HS-27A (cell line): ENCODE measurements at regions not wholly inside any gene's neighbourhood (a gene's known extent, or its start where the extent isn't known, plus 50 kb on each side); places are given as distances from the start of the nearest gene placed in this dataset.
"Not testable (repeated sequence)": the region's sequence is repeated elsewhere in the genome, so short reads cannot be mapped to it uniquely, and the experiment has no call there.

Experiments
- DNase-seq: peaks from one replicate; pipeline ENCODE4 v3.0.0-alpha.2; 2012; ENCODE audit warnings: low read depth, missing footprints

DNA sequence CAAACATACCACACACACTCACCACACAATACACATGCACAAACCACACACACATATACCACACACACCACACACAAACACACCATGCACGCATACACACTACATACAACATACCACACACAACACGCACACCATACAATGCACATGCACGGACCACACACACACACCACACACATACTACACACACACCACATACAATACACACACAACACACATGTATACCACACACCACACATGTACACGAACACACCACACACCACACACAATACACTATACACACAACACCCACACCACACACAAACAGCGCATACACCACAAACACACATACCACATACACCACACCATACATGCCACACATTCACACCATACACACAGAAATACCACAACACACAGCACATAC is 480.3 kb downstream of the DIRAS2 start:
- no peak for DNase-seq

DNA sequence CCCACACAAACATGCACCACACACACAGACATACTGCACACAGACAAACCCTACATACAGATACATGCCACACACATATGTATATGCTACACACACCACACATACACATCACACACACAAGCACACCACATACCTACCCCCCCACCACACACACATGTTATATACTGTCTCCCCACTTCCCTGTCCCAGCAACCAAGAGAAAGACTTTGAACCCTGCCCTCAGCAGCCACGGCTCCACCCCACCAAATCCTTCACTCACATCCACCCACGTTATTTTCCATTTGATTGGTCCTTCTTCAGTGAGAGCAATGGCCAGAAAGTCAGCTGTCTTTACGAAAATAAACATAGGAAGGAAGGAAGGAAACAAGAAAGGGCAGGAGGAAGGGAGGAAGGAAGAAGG is 479.8 kb downstream of the DIRAS2 start:
- DNase-seq: no peak

DNA sequence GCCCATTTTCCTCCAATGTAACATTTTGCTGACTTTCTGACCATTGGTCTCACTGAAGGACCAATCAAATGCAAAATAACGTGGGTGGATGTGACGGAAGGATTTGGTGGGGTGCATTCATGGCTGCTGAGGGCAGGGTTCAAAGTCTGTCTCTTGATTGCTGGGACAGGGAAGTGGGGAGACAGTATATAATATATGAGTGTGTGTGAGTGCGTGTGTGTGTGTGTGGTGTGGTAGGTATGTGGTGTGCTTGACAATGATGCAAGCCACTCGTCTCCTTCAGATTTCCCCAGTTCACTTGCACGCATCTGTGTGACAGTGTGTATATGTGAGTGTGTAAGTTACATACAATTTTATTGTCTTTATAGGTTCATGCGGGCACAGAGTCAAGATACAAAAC is 477.3 kb downstream of the DIRAS2 start:
- no peak for DNase-seq

DNA sequence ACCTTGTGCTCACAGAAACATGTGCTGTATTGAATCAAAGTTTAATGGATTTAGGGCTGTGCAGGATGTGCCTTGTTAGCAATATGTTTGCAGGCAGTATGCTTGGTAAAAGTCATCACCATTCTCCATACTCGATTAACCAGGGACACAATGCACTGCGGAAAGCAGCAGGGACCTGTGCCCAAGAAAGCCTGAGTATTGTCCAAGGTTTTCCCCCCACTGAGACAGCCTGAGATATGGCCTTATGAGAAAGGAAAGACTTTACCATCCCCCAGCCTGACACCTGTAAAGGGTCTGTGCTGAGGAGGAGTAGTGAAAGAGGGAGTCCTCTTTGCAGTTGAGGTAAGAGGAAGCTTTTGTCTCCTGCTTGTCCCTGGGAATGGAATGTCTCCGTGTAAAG is 476.2 kb downstream of the DIRAS2 start:
- DNase-seq: not testable (repeated sequence)

DNA sequence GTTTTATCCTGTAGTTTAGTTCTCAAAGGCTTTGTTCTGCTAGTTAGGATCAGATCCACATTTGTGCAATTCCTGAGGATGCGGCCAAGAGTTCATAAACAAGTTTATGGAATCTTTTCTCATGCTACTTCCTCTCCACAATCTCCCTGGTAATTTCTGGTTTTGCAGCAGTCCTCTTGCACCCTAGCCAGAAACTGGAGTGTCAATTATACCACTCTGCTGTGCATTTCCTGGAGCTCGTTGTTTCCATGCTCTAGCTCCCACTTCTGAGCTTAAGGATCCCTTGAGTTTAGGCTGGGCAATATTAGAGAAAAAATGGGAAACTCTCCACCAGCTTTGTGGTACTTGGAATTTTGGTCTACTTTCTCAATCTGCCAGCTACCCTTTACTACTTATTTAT is 474.7 kb downstream of the DIRAS2 start:
- no peak for DNase-seq

- DNase-seq: no peak
Observed at GRCh38 chr9:90169490-90169889, 473.1 kb downstream of the DIRAS2 start.

- DNase-seq: not testable (repeated sequence)
Observed at GRCh38 chr9:90173935-90174334, 468.7 kb downstream of the DIRAS2 start.

GRCh38 chr9:90174346-90174745 is 468.3 kb downstream of the DIRAS2 start:
- not testable (repeated sequence) for DNase-seq

- no peak for DNase-seq
Observed at GRCh38 chr9:90175257-90175656, 467.4 kb downstream of the DIRAS2 start.

DNA sequence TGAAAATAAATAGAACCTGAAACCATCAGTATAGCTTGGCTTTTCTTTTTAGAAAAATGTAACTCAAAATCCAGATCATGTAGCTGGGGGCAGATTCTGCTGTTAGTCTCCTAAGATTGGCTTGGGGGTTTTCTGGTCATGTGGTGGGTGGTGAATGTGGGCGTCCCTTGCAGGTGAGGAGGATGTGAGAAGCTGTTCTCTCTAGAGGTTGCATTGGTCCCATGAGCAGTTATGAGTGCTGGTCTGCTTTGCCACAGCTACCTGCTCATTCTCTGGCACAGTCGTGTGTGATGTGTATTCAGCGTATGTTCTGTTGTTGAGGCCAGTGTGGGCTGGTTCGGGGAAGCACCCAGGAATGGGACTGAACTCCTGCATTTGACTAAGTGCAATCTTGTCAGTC is 466.8 kb downstream of the DIRAS2 start:
- DNase-seq: no peak

GRCh38 chr9:90176901-90177300 is 465.7 kb downstream of the DIRAS2 start:
- no peak for DNase-seq

GRCh38 chr9:90180381-90180780 is 462.2 kb downstream of the DIRAS2 start:
- no peak for DNase-seq

DNA sequence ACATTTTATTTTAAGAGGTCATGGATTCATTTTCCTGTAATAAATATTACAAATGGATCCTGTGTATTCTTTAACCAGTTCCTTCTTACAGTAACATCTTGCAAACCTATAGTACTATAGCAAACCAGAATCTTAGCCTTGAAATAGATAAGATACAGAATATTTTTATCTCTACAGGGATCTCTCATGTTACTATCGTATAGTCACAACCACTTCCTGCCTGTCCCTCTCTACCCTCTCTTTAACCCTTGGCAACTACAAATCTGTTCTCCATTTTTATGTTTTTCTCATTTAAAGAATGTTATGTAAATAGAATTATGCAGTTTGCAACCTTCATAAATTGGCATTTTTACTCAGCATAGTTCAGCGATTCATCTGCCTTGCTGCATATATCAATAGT is 454.0 kb downstream of the DIRAS2 start:
- no peak for DNase-seq

DNA sequence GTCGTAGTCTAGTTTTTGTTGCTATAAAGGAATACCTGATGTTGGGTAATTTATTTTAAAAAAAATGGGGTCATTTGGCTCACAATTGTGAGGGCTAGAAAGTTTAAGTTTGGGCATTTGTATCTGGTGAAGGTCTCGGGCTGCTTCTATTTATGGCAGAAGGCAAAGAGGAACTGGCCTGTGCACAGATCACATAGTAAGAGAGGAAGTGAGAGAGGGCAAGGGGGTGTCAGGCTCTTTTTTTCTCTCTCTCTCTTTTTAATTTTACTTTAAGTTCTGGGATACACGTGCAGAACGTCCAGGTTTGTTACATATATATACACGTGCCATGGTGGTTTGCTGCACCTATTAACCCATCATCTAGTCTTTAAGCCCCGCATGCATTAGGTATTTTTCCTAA is 453.3 kb downstream of the DIRAS2 start:
- DNase-seq: no peak

DNA sequence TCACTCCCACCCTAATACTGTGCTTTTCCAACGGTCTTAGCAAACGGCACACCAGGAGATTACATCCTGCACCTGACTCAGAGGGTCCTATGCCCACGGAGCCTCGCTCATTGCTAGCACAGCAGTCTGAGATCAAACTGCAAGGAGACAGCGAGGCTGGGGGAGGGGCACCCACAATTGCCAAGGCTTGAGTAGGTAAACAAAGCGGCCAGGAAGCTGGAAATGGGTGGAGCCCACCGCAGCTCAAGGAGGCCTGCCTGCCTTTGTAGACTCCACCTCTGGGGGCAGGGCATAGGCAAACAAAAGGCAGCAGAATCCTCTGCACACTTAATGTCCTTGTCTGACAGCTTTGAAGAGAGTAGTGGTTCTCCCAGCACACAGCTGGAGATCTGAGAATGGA is 450.2 kb downstream of the DIRAS2 start:
- not testable (repeated sequence) for DNase-seq

GRCh38 chr9:90198956-90199355 is 443.7 kb downstream of the DIRAS2 start:
- no peak for DNase-seq

GRCh38 chr9:90201766-90202165 is 440.9 kb downstream of the DIRAS2 start:
- DNase-seq: no peak

DNA sequence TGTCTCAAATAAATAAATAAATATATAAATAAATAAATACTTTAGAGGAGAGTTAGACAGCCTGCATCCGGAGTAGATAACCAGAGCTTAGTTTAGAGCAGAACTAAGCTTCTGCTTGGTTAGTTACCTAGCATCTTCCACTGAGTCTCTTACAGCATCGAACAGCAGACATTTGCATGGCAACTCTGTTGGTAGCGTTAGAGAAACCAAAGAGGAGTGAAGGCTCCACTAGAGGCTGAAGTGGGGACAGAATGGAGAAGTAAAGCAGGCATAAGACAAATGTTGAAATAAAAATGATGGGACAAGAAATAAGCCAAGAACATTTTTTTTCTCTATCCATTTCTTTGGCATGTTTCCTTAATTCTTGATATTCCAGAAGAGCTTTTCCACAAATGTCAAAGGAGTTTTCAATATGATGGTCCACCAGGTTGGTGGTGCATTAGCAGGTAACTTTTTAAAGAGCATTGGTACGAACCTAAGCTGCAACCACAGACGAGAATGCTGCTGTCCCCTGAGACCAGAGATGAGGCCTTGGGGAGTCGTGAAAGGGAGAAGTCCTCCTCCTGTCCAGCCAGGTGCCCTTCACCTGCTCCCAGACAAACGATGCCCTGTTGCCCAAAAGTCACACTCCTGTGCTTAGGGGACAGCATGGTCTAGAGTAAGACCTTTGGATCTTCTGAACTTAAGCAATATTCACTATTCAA is 438.3 kb downstream of the DIRAS2 start:
- no peak for DNase-seq

DNA sequence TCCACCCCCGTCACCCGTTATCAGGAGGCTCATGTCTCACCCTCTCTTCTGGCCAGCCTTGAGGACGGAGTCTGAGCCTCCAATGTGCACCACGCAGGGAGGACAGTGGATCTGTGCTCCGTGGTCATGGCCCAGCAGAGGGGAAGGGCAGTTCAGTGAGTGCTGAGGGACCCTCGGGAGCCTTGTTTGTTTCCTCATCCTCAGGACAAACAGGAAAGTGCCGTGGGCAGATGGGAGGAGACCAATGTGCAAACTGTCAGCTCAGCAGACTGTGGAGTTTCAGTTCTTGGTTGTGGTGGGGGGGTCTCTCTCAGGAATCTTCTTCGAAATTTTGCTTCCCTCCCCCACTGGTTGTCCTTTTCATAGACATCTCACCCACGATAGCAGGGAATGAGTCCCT is 429.6 kb downstream of the DIRAS2 start:
- not testable (repeated sequence) for DNase-seq

DNA sequence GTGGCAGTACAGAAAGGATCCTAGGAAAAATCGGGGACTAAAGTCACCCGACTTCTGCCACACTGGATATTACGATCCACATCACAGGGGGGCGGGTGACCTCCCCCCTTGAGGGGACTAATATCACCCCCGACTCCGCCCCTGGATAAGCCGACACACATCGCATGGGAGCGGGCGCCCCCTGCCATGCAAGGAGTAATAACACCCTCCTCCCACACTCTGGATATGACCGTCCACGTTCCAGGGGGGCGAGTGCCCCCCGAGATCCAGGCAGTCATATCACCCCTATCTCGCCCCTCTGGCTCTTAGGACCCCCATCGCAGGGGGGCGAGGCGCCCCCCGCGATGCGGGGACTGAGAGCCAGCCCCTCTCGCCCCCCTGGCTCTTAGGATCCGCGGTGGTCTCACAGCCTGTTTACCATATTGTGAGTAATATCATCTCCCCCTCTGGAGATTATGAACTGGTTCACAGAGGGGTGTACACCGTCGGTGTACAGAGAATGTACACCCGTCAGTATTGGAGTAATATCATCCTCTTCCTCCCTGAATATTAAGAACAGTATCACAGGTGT is 423.0 kb downstream of the DIRAS2 start:
- DNase-seq: no peak

DNA sequence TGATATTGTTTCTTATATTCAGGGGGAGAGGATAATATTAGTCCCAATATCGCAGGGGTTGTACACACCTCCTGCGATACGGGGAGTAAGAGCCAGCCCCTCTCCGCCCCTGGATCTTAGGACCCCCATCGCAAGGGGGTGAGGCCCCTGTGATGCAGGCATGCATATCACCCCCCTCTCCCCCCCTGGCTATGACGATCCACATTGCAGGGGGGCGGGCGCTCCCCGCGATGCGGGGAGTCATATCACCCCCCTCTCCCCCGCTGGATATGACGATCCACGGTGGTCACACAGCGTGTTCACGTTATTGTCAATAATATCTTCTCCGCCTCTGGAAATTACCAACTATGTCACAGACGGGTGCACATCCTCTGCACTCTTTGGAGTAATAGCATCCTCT is 420.7 kb downstream of the DIRAS2 start:
- DNase-seq: not testable (repeated sequence)

DNA sequence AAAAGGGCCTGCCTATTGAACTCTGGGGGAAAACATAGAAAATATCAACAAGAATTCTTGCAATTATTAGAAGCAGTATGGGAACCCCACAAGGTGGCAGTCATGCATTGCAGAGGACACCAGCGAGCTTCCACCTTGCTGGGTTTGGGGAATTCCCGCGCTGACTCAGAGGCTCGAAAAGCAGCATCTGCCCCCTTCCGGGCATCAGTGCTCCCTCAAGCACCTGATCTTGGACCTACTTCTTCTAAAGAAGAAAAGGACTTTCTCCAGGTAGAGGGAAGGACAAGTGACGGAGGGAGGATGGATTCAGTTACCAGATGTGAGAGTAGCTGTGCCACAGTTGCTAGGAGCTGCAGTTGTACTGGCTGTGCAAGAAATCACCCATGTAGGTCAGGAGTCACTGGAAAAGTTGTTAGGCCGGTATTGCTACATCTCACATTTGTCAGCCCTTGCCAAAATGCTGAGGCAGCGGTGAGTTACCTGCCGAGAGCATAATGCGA is 415.7 kb downstream of the DIRAS2 start:
- DNase-seq: not testable (repeated sequence)

DNA sequence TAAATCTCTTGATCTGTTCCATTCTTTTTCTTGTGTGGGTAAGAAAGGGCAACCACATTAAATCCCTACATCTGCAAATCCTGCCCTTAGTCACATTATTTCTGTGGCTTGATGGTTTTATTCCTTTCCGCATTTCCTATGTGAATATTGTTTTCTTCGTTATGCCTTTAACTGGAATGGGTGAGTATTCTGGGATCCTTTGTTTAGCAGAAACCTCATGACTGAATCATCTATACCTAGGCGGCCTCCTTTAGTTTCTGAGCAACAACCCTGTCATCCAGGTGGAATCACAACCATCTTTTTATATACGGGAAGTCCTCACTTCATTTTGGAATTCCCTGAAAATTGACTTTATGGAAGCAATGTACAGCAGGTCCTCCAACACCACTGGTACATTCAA is 409.5 kb downstream of the DIRAS2 start:
- DNase-seq: not testable (repeated sequence)

GRCh38 chr9:90240541-90240940 is 402.1 kb downstream of the DIRAS2 start:
- DNase-seq: no peak
